GM12878 (cell line): ENCODE measurements at regions not wholly inside any gene's neighbourhood (a gene's known extent, or its start where the extent isn't known, plus 50 kb on each side); places are given as distances from the start of the nearest gene placed in this dataset.

Experiments used
- ATAC-seq: fragments of 200-7000 bp; cut with Tn5 transposase; 3 replicates; pipeline ENCODE4 v1.9.1; 2020; ENCODE audit warnings: mild to moderate bottlenecking, moderate library complexity
- BruUV-seq: library from RNA; stranded (reverse); fragments of 400-500 nt; replicated peaks from 2 replicates; lab custom pipeline; 2021; lab: Mats Ljungman, UMichigan
- CTCF ChIA-PET: fragments of 300-600 bp; sonication (Branson Sonifier 250); formaldehyde crosslinking; extraction: SDS; loops from one replicate; lab custom pipeline; 2021; ENCODE audit warnings: inconsistent platforms; lab: Yijun Ruan, JAX
- POLR2A ChIA-PET: fragments of 350-600 bp; formaldehyde crosslinking; extraction: SDS; loops from one replicate; lab custom pipeline; 2021; ENCODE audit warnings: inconsistent platforms; lab: Charles Lee
- RAD21 ChIA-PET: fragments of 300-600 bp; sonication (Branson Sonifier 250); formaldehyde crosslinking; loops from one replicate; lab custom pipeline; 2023; ENCODE audit warnings: antibody characterized with exemption; ENCODE audit not compliant: unreplicated experiment; lab: Charles Lee
- SMC1A ChIA-PET: fragments of 300-600 bp; sonication (Branson Sonifier 250); formaldehyde crosslinking; loops from one replicate; lab custom pipeline; 2023; ENCODE audit not compliant: unreplicated experiment, uncharacterized antibody; lab: Charles Lee
- DNase-seq: peaks from one replicate; pipeline ENCODE4 v3.0.0-alpha.2; 2011; ENCODE audit warnings: low read depth, low spot score
- FAIRE-seq: peaks from 3 replicates; lab custom pipeline; 2011; peaks lifted over from hg19 to GRCh38; lab: Jason Lieb, UNC
- H2AFZ ChIP-seq: 2 replicates; pipeline ENCODE4 v1.6.0; 2011; ENCODE audit warnings: low read depth, low read length, control low read depth; ENCODE audit not compliant: control insufficient read depth
- H3K27ac ChIP-seq: 2 replicates; pipeline ENCODE4 v1.5.1; 2011; ENCODE audit warnings: control low read depth; ENCODE audit not compliant: control insufficient read depth, insufficient read depth
- H3K27me3 ChIP-seq, 2 experiments: replicated peaks in 1 of 2; 2 replicates each; pipeline versions ENCODE4 v1.6.0 to v1.6.1; 2011; ENCODE audit warnings: low read length in 1 of 2; ENCODE audit not compliant: control insufficient read depth in 2 of 2, insufficient read depth in 2 of 2
- H3K36me3 ChIP-seq, 2 experiments: 2 replicates each; pipeline ENCODE4 v1.5.1; 2011; ENCODE audit warnings: low read length in 1 of 2; ENCODE audit not compliant: control insufficient read depth in 2 of 2, insufficient read depth in 2 of 2
- H3K4me1 ChIP-seq: 2 replicates; pipeline ENCODE4 v1.6.1; 2011; ENCODE audit warnings: mild to moderate bottlenecking, low read length, moderate library complexity, mixed read lengths; ENCODE audit not compliant: control insufficient read depth, insufficient read depth
- H3K4me2 ChIP-seq: 2 replicates; pipeline ENCODE4 v1.6.0; 2011; ENCODE audit warnings: control low read depth; ENCODE audit not compliant: control insufficient read depth, insufficient read depth
- H3K4me3 ChIP-seq: fragments of 200-600 bp; sonication (generic); 2 replicates; pipeline ENCODE4 v1.5.1; 2016
- H3K79me2 ChIP-seq: 2 replicates; pipeline ENCODE4 v1.6.0; 2011; ENCODE audit warnings: low read length; ENCODE audit not compliant: control insufficient read depth, insufficient read depth
- H3K9ac ChIP-seq: 2 replicates; pipeline ENCODE4 v1.8.0; 2011; ENCODE audit warnings: low read length, control low read depth, mixed read lengths; ENCODE audit not compliant: control insufficient read depth, insufficient read depth
- H3K9me3 ChIP-seq: replicated peaks from 3 replicates; pipeline ENCODE4 v1.5.1; 2011; ENCODE audit warnings: mild to moderate bottlenecking, low read length; ENCODE audit not compliant: control insufficient read depth, insufficient read depth
- H4K20me1 ChIP-seq: 2 replicates; pipeline ENCODE4 v1.6.0; 2011; ENCODE audit not compliant: control insufficient read depth, insufficient read depth
- ETV6 ChIP-seq, 2 experiments: fragments of 450-650 bp in 1 of 2; IDR thresholded peaks in 1 of 2; conservative IDR thresholded peaks in 1 of 2; 2 replicates each; pipeline ENCODE4 v1.6.1; 2014; ENCODE audit warnings: antibody characterized with exemption in 1 of 2, borderline replicate concordance in 1 of 2, low read depth in 1 of 2, mild to moderate bottlenecking in 1 of 2, moderate library complexity in 1 of 2
- HDAC2 ChIP-seq: fragments of 200-600 bp; sonication (generic); IDR thresholded peaks from 2 replicates; pipeline ENCODE4 v1.6.1; 2017
- NR2C2 ChIP-seq: IDR thresholded peaks from 2 replicates; pipeline ENCODE4 v1.6.1; 2011; ENCODE audit warnings: borderline replicate concordance, low read depth; ENCODE audit not compliant: control insufficient read depth, insufficient read length
- PAX5 ChIP-seq: IDR thresholded peaks from 2 replicates; pipeline ENCODE4 v1.6.1; 2011; ENCODE audit warnings: low read depth, low read length, borderline replicate concordance
- POU2F2 ChIP-seq: IDR thresholded peaks from 3 replicates; pipeline ENCODE4 v1.6.1; 2011; ENCODE audit warnings: low read depth, mild to moderate bottlenecking, low read length, borderline replicate concordance
- SMC3 ChIP-seq: IDR thresholded peaks from 2 replicates; pipeline ENCODE4 v1.6.1; 2011; ENCODE audit warnings: low read length, improper control_type of control experiment, borderline replicate concordance
- STAT1 ChIP-seq: fragments of 450-650 bp; conservative IDR thresholded peaks from 2 replicates; pipeline ENCODE4 v1.6.1; 2014; ENCODE audit warnings: antibody characterized with exemption, mild to moderate bottlenecking
- SUPT20H ChIP-seq: IDR thresholded peaks from 2 replicates; pipeline ENCODE4 v1.6.1; 2011; ENCODE audit warnings: low read depth, mild to moderate bottlenecking, low read length, moderate library complexity, borderline replicate concordance; ENCODE audit not compliant: control insufficient read depth
- TCF7 ChIP-seq: IDR thresholded peaks from 2 replicates; pipeline ENCODE4 v1.6.1; 2014; ENCODE audit warnings: antibody characterized with exemption, borderline replicate concordance
- ZZZ3 ChIP-seq: IDR thresholded peaks from 2 replicates; pipeline ENCODE4 v1.6.1; 2011; ENCODE audit warnings: low read depth; ENCODE audit not compliant: control insufficient read depth, insufficient read length
- WGBS: methylation state at CpG from one replicate; pipeline ENCODE4 v1.1.6; 2016; ENCODE audit warnings: low lambda C conversion rate; ENCODE audit not compliant: insufficient replicate concordance, insufficient coverage; ENCODE audit errors: missing lambda C conversion rate; 5-methylcytosine and 5-hydroxymethylcytosine counted together
- in situ Hi-C: fragments of 300-500 bp; cut with MboI; formaldehyde crosslinking; loops from 9 replicates; pipeline ENCODE4 v1.14.3; 2018; ENCODE audit warnings: mixed read lengths
- intact Hi-C: fragments of 100-400 bp; cut with micrococcal nuclease; formaldehyde crosslinking; loops from one replicate; pipeline ENCODE4 v1.14.2; 2022; ENCODE audit not compliant: unreplicated experiment
- TF ChIP-seq, protein P1 (sequence below): fragments of 450-650 bp; formaldehyde crosslinking; IDR thresholded peaks from 2 replicates; pipeline ENCODE4 v1.5.0; 2022; ENCODE audit warnings: mild to moderate bottlenecking, missing genetic modification characterization
- TF ChIP-seq, protein P2 (sequence below): fragments of 450-650 bp; IDR thresholded peaks from 2 replicates; pipeline ENCODE4 v1.6.1; 2017; ENCODE audit warnings: antibody characterized with exemption, mild to moderate bottlenecking, moderate library complexity
- TF ChIP-seq, protein P3 (sequence below): fragments of 450-650 bp; IDR thresholded peaks from 2 replicates; pipeline ENCODE4 v1.6.1; 2018; ENCODE audit warnings: mild to moderate bottlenecking, low read depth, moderate library complexity; ENCODE audit not compliant: partially characterized antibody

DNA sequence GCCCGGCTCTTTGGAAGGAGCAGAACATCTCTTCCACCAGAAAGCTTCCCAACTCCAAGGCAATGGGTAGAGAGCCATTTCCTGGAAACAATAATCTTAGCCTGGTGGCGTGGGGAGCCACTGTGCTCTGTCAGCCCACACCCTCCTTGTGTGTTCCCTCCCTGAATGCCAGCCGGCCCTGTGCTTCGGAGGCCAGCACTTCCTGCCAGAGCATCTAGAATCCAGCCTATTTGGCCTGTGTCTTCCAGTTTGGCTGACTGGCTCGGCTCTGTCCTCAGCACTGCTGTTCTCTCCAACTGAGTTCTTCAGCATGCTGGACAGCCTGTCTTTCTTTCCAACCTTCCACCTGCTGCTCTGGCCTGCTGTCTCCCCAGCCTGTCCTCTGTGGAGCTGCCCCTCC, 349.3 kb downstream of the MFSD1 start (continued):
- TF ChIP-seq ETV6 (conservative IDR thresholded peaks at IDR 0.05 in 1 of 2, IDR thresholded peaks at IDR 0.05 in 1 of 2; ENCODE audit: borderline replicate concordance in 1 of 2, low read depth in 1 of 2) (no peak), ZZZ3 (no peak)
- TF ChIP-seq, protein P1, sequence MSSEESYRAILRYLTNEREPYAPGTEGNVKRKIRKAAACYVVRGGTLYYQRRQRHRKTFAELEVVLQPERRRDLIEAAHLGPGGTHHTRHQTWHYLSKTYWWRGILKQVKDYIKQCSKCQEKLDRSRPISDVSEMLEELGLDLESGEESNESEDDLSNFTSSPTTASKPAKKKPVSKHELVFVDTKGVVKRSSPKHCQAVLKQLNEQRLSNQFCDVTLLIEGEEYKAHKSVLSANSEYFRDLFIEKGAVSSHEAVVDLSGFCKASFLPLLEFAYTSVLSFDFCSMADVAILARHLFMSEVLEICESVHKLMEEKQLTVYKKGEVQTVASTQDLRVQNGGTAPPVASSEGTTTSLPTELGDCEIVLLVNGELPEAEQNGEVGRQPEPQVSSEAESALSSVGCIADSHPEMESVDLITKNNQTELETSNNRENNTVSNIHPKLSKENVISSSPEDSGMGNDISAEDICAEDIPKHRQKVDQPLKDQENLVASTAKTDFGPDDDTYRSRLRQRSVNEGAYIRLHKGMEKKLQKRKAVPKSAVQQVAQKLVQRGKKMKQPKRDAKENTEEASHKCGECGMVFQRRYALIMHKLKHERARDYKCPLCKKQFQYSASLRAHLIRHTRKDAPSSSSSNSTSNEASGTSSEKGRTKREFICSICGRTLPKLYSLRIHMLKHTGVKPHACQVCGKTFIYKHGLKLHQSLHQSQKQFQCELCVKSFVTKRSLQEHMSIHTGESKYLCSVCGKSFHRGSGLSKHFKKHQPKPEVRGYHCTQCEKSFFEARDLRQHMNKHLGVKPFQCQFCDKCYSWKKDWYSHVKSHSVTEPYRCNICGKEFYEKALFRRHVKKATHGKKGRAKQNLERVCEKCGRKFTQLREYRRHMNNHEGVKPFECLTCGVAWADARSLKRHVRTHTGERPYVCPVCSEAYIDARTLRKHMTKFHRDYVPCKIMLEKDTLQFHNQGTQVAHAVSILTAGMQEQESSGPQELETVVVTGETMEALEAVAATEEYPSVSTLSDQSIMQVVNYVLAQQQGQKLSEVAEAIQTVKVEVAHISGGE (CRISPR knock-in tag) = no peak
- TF ChIP-seq, all 136 proteins: peak for 0

DNA sequence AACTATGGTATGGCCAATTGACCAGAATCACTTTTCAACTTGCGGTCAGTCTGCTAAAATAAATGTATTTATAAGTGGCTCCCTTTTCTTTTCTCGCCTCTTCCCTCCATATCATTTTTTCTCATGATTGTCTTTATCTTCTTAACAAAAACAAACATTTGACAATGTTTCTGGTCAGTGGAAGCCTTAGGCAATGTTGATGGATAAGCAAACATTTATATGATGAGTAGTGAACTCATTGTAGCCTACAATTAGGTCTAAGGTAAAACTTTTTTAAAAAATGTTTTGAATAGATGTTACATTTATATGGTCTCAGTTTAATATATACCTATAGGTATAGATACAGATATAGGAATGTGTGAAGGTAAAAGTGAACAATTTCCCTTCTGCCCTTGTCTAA, 355.4 kb downstream of the MFSD1 start:
- Histone ChIP-seq H3K4me3 (no peak overlapping the region), H2AFZ (no peak overlapping the region), H3K27ac (no peak overlapping the region), H3K9ac (no peak overlapping the region), H3K79me2 (no peaks in the 10 kb centered on the region), H3K4me2 (no peak overlapping the region), H3K36me3 (no peaks in the 10 kb centered on the region), H4K20me1 (no peaks in the 10 kb centered on the region), H3K27me3 (no peaks in the 10 kb centered on the region), H3K9me3 (no peaks in the 10 kb centered on the region), H3K4me1 (no peaks in the 10 kb centered on the region)
- FAIRE-seq (no peak), DNase-seq (no peak), ATAC-seq (no peak)
- BruUV-seq = no TSS peak
- intact Hi-C loops (no loop called here), in situ Hi-C loops (no loop called here)
- POLR2A ChIA-PET = no interaction called here
- CTCF ChIA-PET = no interaction called here
- SMC1A ChIA-PET = no interaction called here
- RAD21 ChIA-PET = no interaction called here
- WGBS = 67% methylated on average over 2 of the region's 2 CpGs
- TF ChIP-seq TCF7 = no peak
- TF ChIP-seq SMC3 = no peak
- TF ChIP-seq, protein P2, sequence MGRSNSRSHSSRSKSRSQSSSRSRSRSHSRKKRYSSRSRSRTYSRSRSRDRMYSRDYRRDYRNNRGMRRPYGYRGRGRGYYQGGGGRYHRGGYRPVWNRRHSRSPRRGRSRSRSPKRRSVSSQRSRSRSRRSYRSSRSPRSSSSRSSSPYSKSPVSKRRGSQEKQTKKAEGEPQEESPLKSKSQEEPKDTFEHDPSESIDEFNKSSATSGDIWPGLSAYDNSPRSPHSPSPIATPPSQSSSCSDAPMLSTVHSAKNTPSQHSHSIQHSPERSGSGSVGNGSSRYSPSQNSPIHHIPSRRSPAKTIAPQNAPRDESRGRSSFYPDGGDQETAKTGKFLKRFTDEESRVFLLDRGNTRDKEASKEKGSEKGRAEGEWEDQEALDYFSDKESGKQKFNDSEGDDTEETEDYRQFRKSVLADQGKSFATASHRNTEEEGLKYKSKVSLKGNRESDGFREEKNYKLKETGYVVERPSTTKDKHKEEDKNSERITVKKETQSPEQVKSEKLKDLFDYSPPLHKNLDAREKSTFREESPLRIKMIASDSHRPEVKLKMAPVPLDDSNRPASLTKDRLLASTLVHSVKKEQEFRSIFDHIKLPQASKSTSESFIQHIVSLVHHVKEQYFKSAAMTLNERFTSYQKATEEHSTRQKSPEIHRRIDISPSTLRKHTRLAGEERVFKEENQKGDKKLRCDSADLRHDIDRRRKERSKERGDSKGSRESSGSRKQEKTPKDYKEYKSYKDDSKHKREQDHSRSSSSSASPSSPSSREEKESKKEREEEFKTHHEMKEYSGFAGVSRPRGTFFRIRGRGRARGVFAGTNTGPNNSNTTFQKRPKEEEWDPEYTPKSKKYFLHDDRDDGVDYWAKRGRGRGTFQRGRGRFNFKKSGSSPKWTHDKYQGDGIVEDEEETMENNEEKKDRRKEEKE = no peak
- no peak for TF ChIP-seq POU2F2
- TF ChIP-seq SUPT20H = no peak
- no peak for TF ChIP-seq NR2C2
- no peak for TF ChIP-seq HDAC2
- TF ChIP-seq, protein P3, sequence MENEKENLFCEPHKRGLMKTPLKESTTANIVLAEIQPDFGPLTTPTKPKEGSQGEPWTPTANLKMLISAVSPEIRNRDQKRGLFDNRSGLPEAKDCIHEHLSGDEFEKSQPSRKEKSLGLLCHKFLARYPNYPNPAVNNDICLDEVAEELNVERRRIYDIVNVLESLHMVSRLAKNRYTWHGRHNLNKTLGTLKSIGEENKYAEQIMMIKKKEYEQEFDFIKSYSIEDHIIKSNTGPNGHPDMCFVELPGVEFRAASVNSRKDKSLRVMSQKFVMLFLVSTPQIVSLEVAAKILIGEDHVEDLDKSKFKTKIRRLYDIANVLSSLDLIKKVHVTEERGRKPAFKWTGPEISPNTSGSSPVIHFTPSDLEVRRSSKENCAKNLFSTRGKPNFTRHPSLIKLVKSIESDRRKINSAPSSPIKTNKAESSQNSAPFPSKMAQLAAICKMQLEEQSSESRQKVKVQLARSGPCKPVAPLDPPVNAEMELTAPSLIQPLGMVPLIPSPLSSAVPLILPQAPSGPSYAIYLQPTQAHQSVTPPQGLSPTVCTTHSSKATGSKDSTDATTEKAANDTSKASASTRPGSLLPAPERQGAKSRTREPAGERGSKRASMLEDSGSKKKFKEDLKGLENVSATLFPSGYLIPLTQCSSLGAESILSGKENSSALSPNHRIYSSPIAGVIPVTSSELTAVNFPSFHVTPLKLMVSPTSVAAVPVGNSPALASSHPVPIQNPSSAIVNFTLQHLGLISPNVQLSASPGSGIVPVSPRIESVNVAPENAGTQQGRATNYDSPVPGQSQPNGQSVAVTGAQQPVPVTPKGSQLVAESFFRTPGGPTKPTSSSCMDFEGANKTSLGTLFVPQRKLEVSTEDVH = no peak
- TF ChIP-seq PAX5 = no peak
- TF ChIP-seq STAT1 = no peak
